Mesothelial cell of epicardium (in vitro differentiated cells): ENCODE measurements at regions not wholly inside any gene's neighbourhood (a gene's known extent, or its start where the extent isn't known, plus 50 kb on each side); places are given as distances from the start of the nearest gene placed in this dataset.

Experiments used
- DNase-seq, 2 experiments: peaks; one replicate each; pipeline ENCODE4 v3.0.0; 2021; ENCODE audit warnings: low spot score in 2 of 2; ENCODE audit not compliant: unreplicated experiment in 2 of 2
- H3K27ac Mint-ChIP-seq: 2 replicates; pipeline ENCODE4 v1.8.0; 2021; ENCODE audit warnings: mixed read lengths
- H3K27me3 Mint-ChIP-seq: 2 replicates; pipeline ENCODE4 v1.8.0; 2021; ENCODE audit warnings: low read depth, mixed read lengths
- H3K36me3 Mint-ChIP-seq: 2 replicates; pipeline ENCODE4 v1.8.0; 2021; ENCODE audit warnings: mixed read lengths
- H3K4me1 Mint-ChIP-seq: 2 replicates; pipeline ENCODE4 v1.8.0; 2021; ENCODE audit warnings: mixed read lengths
- H3K4me3 Mint-ChIP-seq: 2 replicates; pipeline ENCODE4 v1.8.0; 2021; ENCODE audit warnings: mild to moderate bottlenecking, moderate library complexity, mixed read lengths
- H3K9me3 Mint-ChIP-seq: 2 replicates; pipeline ENCODE4 v1.8.0; 2021; ENCODE audit warnings: mixed read lengths
- CTCF ChIP-seq: fragments of 200-600 bp; sonication (generic); IDR thresholded peaks from one replicate; pipeline ENCODE4 v1.5.0; 2021; ENCODE audit warnings: antibody characterized with exemption; ENCODE audit not compliant: unreplicated experiment

- Mint-ChIP-seq H3K36me3 (no peaks in the 10 kb centered on the region), H3K9me3 (no peaks in the 10 kb centered on the region), H3K27me3 (no peaks in the 10 kb centered on the region), H3K27ac (no peak overlapping the region), H3K4me3 (no peak overlapping the region), H3K4me1 (peaks cover 5% of the 10 kb centered on the region)
- no peak for DNase-seq
- TF ChIP-seq CTCF, result no peak
Observed at GRCh38 chr3:187840856-187841255, 95.6 kb upstream of the BCL6 start.

- no peak overlapping the region for H3K4me3 Mint-ChIP-seq
- no peaks in the 10 kb centered on the region for H3K27me3 Mint-ChIP-seq
Observed at GRCh38 chr3:187841560-187841959, 96.3 kb upstream of the BCL6 start.

DNA sequence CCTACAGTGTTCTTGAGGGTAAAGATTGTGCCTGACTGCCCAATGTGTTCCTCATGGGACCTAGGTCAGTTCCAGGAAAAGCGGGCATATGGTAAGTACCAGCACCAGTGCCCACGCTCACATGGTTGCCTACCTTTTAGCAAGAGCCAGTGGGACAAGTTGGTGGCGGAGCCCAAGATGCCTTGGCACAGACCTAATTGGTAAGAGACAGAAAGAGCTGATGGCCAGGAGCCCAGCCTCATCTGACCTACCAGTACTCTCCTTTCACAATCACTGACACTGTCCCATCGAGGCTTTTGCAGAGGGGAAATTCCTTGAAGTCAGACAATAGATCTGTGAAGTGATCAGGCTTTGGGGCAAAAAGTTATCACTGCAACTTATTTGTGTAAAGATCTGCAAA, 98.4 kb upstream of the BCL6 start:
- Mint-ChIP-seq H3K27me3 (no peaks in the 10 kb centered on the region), H3K9me3 (no peaks in the 10 kb centered on the region), H3K4me1 (peaks cover 5% of the 10 kb centered on the region), H3K4me3 (no peak overlapping the region), H3K36me3 (no peaks in the 10 kb centered on the region), H3K27ac (no peak overlapping the region)
- TF ChIP-seq CTCF, result no peak
- no peak for DNase-seq

More at GRCh38 chr3:187841560-187841959, 96.3 kb upstream of the BCL6 start:
- no peaks in the 10 kb centered on the region for H3K9me3 Mint-ChIP-seq
- TF ChIP-seq CTCF, result no peak
- H3K27ac Mint-ChIP-seq, result no peak overlapping the region
- DNase-seq, result no peak
- H3K36me3 Mint-ChIP-seq, result no peaks in the 10 kb centered on the region
- peaks cover 5% of the 10 kb centered on the region for H3K4me1 Mint-ChIP-seq

DNA sequence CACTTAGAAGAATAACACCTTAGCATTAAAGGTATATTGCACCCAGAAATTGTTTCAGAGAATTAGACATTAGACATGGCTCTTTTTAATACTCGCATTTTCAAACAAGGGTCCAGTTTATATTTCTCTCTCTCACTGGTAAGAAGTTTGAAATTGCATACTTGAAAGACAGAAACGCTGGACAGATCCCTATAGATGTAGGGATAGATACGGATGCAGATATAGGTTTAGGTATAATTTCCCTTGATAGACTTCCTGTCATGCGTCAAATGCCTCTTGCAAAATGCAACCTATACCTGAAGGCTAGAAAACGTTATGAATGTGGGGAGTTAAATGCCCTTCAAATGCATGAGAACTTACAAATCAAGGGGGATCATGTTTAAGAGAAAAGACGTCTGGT, 99.4 kb upstream of the BCL6 start:
- H3K27me3 Mint-ChIP-seq, result no peaks in the 10 kb centered on the region
- H3K4me1 Mint-ChIP-seq, result peaks cover 5% of the 10 kb centered on the region
- H3K9me3 Mint-ChIP-seq, result no peaks in the 10 kb centered on the region
- H3K4me3 Mint-ChIP-seq, result no peak overlapping the region
- DNase-seq, result no peak
- no peaks in the 10 kb centered on the region for H3K36me3 Mint-ChIP-seq
- TF ChIP-seq CTCF, result no peak
- no peak overlapping the region for H3K27ac Mint-ChIP-seq

GRCh38 chr3:187845826-187846225, 100.6 kb upstream of the BCL6 start:
- H3K27ac Mint-ChIP-seq, result no peak overlapping the region
- H3K27me3 Mint-ChIP-seq, result no peaks in the 10 kb centered on the region
- peaks cover 5% of the 10 kb centered on the region for H3K4me1 Mint-ChIP-seq
- no peak overlapping the region for H3K4me3 Mint-ChIP-seq
- DNase-seq, result no peak
- H3K9me3 Mint-ChIP-seq, result no peaks in the 10 kb centered on the region
- no peak for TF ChIP-seq CTCF
- no peaks in the 10 kb centered on the region for H3K36me3 Mint-ChIP-seq

GRCh38 chr3:187848401-187848800, 103.1 kb upstream of the BCL6 start:
- Mint-ChIP-seq H3K9me3 (peaks cover 7% of the 10 kb centered on the region), H3K36me3 (no peaks in the 10 kb centered on the region), H3K4me1 (peaks cover 5% of the 10 kb centered on the region), H3K27me3 (no peaks in the 10 kb centered on the region), H3K4me3 (no peak overlapping the region), H3K27ac (no peak overlapping the region)
- no peak for TF ChIP-seq CTCF
- no peak for DNase-seq
